ENCODE measurements at regions not wholly inside any gene's neighbourhood (a gene's known extent, or its start where the extent isn't known, plus 50 kb on each side); places are given as distances from the start of the nearest gene placed in this dataset.

- peaks cover 10 to 33% (median 19%) of the 10 kb centered on the region in 10 experiments for H3K4me1 ChIP-seq
- no peaks in the 10 kb centered on the region for H3K36me3 ChIP-seq
- H3K9ac ChIP-seq, result no peak overlapping the region
- peaks cover 0 to 36% (median 9%) of the 10 kb centered on the region in 11 experiments; a peak in 10 of 22 replicates for H3K9me3 ChIP-seq (replicated peaks in 1 of 11)
- H3K4me2 ChIP-seq, result peak overlapping the region in 7 of 11 experiments; percentile 31 to 67 (median 52); a peak in 9 of 22 replicates
- TF ChIP-seq Cebpa-rat (IDR thresholded peaks at IDR 0.05), result no peak
- H3K27me3 ChIP-seq, result no peaks in the 10 kb centered on the region
- no peak overlapping the region for H3K4me3 ChIP-seq
- 0 out of 22 replicates have a peak overlapping the region, but pooled peaks of 1 of the 11 experiments have one; percentile 17 for H3K27ac ChIP-seq
- H4K20me1 ChIP-seq, result no peaks in the 10 kb centered on the region
Measured at GRCh38 chr4:152243206-152243605, 292.7 kb downstream of the FBXW7 start.

GRCh38 chr4:152240232-152240631 is 295.7 kb downstream of the FBXW7 start:
- Histone ChIP-seq H3K27ac (no peak overlapping the region), H3K4me1 (peaks cover 10 to 33% (median 19%) of the 10 kb centered on the region in 10 experiments), H3K36me3 (no peaks in the 10 kb centered on the region), H3K9ac (no peak overlapping the region), H3K4me3 (no peak overlapping the region), H4K20me1 (no peaks in the 10 kb centered on the region), H3K27me3 (no peaks in the 10 kb centered on the region), H3K9me3 (replicated peaks in 1 of 11) (peaks cover 0 to 17% (median 5%) of the 10 kb centered on the region in 11 experiments; a peak in 6 of 22 replicates), H3K4me2 (peak overlapping the region in 1 of 11 experiments; percentile 28; a peak in 1 of 22 replicates)
- no peak for TF ChIP-seq Cebpa-rat (IDR thresholded peaks at IDR 0.05)

GRCh38 chr4:152239216-152239615 is 296.7 kb downstream of the FBXW7 start:
- no peaks in the 10 kb centered on the region for H3K27me3 ChIP-seq
- H3K9me3 ChIP-seq (replicated peaks in 1 of 11), result peaks cover 0 to 11% (median under 1%) of the 10 kb centered on the region in 11 experiments; a peak in 6 of 22 replicates
- H3K4me3 ChIP-seq, result no peak overlapping the region

GRCh38 chr4:152236519-152237056 is 299.3 kb downstream of the FBXW7 start:
- H3K36me3 ChIP-seq, result 0 out of 22 replicates have a peak, but pooled peaks cover 0 to 5% (median 0%) of the 10 kb centered on the region in 11 experiments
- no peak overlapping the region for H3K4me3 ChIP-seq
- peaks cover 0 to 17% (median 8%) of the 10 kb centered on the region in 11 experiments; a peak in 13 of 22 replicates for H3K9me3 ChIP-seq (replicated peaks in 1 of 11)
- no peaks in the 10 kb centered on the region for H3K27me3 ChIP-seq
- no peaks in the 10 kb centered on the region for H4K20me1 ChIP-seq
- no peak for TF ChIP-seq Cebpa-rat (IDR thresholded peaks at IDR 0.05)
- no peak overlapping the region for H3K9ac ChIP-seq
- H3K4me1 ChIP-seq, result 0 out of 20 replicates have a peak, but pooled peaks cover 0 to 8% (median 0%) of the 10 kb centered on the region in 10 experiments
- H3K4me2 ChIP-seq, result no peak overlapping the region
- H3K27ac ChIP-seq, result no peak overlapping the region

More at GRCh38 chr4:152239216-152239615, 296.7 kb downstream of the FBXW7 start:
- no peak overlapping the region for H3K9ac ChIP-seq
- H3K4me1 ChIP-seq, result peaks cover 7 to 26% (median 15%) of the 10 kb centered on the region in 10 experiments
- H3K4me2 ChIP-seq, result no peak overlapping the region
- TF ChIP-seq Cebpa-rat (IDR thresholded peaks at IDR 0.05), result no peak
- H3K27ac ChIP-seq, result no peak overlapping the region
- no peaks in the 10 kb centered on the region for H3K36me3 ChIP-seq
- no peaks in the 10 kb centered on the region for H4K20me1 ChIP-seq

- Histone ChIP-seq H3K4me3 (no peak overlapping the region), H3K4me1 (0 out of 20 replicates have a peak, but pooled peaks cover 0 to 7% (median 0%) of the 10 kb centered on the region in 10 experiments), H3K27ac (no peak overlapping the region), H3K27me3 (no peaks in the 10 kb centered on the region), H3K9me3 (replicated peaks in 1 of 11) (peaks cover 0 to 26% (median 16%) of the 10 kb centered on the region in 11 experiments; a peak in 13 of 22 replicates), H4K20me1 (no peaks in the 10 kb centered on the region), H3K9ac (no peak overlapping the region), H3K36me3 (0 out of 22 replicates have a peak, but pooled peaks cover 0 to 5% (median 0%) of the 10 kb centered on the region in 11 experiments), H3K4me2 (no peak overlapping the region)
- no peak for TF ChIP-seq Cebpa-rat (IDR thresholded peaks at IDR 0.05)
Measured at GRCh38 chr4:152235718-152236117, 300.2 kb downstream of the FBXW7 start.

GRCh38 chr4:152234571-152234970 is 301.3 kb downstream of the FBXW7 start:
- no peak overlapping the region for H3K4me2 ChIP-seq
- no peak overlapping the region for H3K27ac ChIP-seq
- no peak overlapping the region for H3K4me3 ChIP-seq
- H3K9ac ChIP-seq, result no peak overlapping the region
- TF ChIP-seq Cebpa-rat (IDR thresholded peaks at IDR 0.05), result no peak
- peaks cover 0 to 36% (median 22%) of the 10 kb centered on the region in 11 experiments; a peak in 14 of 22 replicates for H3K9me3 ChIP-seq (replicated peaks in 1 of 11)
- no peaks in the 10 kb centered on the region for H4K20me1 ChIP-seq
- no peaks in the 10 kb centered on the region for H3K4me1 ChIP-seq
- no peaks in the 10 kb centered on the region for H3K27me3 ChIP-seq
- H3K36me3 ChIP-seq, result 0 out of 22 replicates have a peak, but pooled peaks cover 0 to 5% (median 0%) of the 10 kb centered on the region in 11 experiments

- Histone ChIP-seq H3K27ac (no peak overlapping the region), H3K4me2 (no peak overlapping the region), H3K4me1 (no peaks in the 10 kb centered on the region), H3K27me3 (no peaks in the 10 kb centered on the region), H3K4me3 (no peak overlapping the region), H3K9ac (no peak overlapping the region), H4K20me1 (no peaks in the 10 kb centered on the region), H3K9me3 (replicated peaks in 1 of 11) (peaks cover 0 to 40% (median 18%) of the 10 kb centered on the region in 11 experiments; a peak in 14 of 22 replicates), H3K36me3 (0 out of 22 replicates have a peak, but pooled peaks cover 0 to 5% (median 0%) of the 10 kb centered on the region in 11 experiments)
- no peak for TF ChIP-seq Cebpa-rat (IDR thresholded peaks at IDR 0.05)
Measured at GRCh38 chr4:152232271-152232670, 303.6 kb downstream of the FBXW7 start.

- Histone ChIP-seq H3K4me2 (no peak overlapping the region), H3K27ac (no peak overlapping the region), H3K27me3 (no peaks in the 10 kb centered on the region), H4K20me1 (no peaks in the 10 kb centered on the region), H3K4me1 (peaks cover 0 to 2% (median 0%) of the 10 kb centered on the region in 10 experiments; a peak in 2 of 20 replicates), H3K4me3 (no peak overlapping the region), H3K9me3 (replicated peaks in 1 of 11) (peaks cover 0 to 35% (median 18%) of the 10 kb centered on the region in 11 experiments; a peak in 14 of 22 replicates), H3K36me3 (0 out of 22 replicates have a peak, but pooled peaks cover 0 to 5% (median 0%) of the 10 kb centered on the region in 11 experiments), H3K9ac (no peak overlapping the region)
- no peak for TF ChIP-seq Cebpa-rat (IDR thresholded peaks at IDR 0.05)
Measured at GRCh38 chr4:152229782-152230289, 306.1 kb downstream of the FBXW7 start.

GRCh38 chr4:152225680-152226079 is 310.2 kb downstream of the FBXW7 start:
- TF ChIP-seq Cebpa-rat (IDR thresholded peaks at IDR 0.05), result no peak
- Histone ChIP-seq H3K9me3 (replicated peaks in 1 of 11) (peaks cover 8 to 44% (median 24%) of the 10 kb centered on the region in 11 experiments; a peak in 21 of 22 replicates), H3K36me3 (no peaks in the 10 kb centered on the region), H3K4me1 (peaks cover 0 to 13% (median 0%) of the 10 kb centered on the region in 10 experiments; a peak in 4 of 20 replicates), H4K20me1 (no peaks in the 10 kb centered on the region), H3K4me2 (no peak overlapping the region), H3K27ac (no peak overlapping the region), H3K4me3 (no peak overlapping the region), H3K27me3 (no peaks in the 10 kb centered on the region), H3K9ac (no peak overlapping the region)
